Central memory CD4-positive, alpha-beta T cell (primary cell): ENCODE measurements at regions not wholly inside any gene's neighbourhood (a gene's known extent, or its start where the extent isn't known, plus 50 kb on each side); places are given as distances from the start of the nearest gene placed in this dataset.
"Not testable (repeated sequence)": the region's sequence is repeated elsewhere in the genome, so short reads cannot be mapped to it uniquely, and the experiment has no call there.

Experiments
- DNase-seq: peaks from one replicate; pipeline ENCODE4 v3.0.0; 2022

- DNase-seq: no peak
Observed at GRCh38 chr14:105739331-105740102, 213.1 kb downstream of the TMEM121 start.

GRCh38 chr14:105740272-105740671 is 213.9 kb downstream of the TMEM121 start:
- not testable (repeated sequence) for DNase-seq

GRCh38 chr14:105740961-105741360 is 214.6 kb downstream of the TMEM121 start:
- DNase-seq: not testable (repeated sequence)

- peak; percentile 2 for DNase-seq
Observed at GRCh38 chr14:105741707-105742530, 215.5 kb downstream of the TMEM121 start.

- DNase-seq: peak; percentile 12
Observed at GRCh38 chr14:105742531-105742848, 216.1 kb downstream of the TMEM121 start.

GRCh38 chr14:105742904-105743701 is 216.7 kb downstream of the TMEM121 start:
- peak; percentile 4 for DNase-seq

- not testable (repeated sequence) for DNase-seq
Observed at GRCh38 chr14:105744213-105744787, 217.9 kb downstream of the TMEM121 start.

- DNase-seq: no peak
Observed at GRCh38 chr14:105745433-105746123, 219.2 kb downstream of the TMEM121 start.

GRCh38 chr14:105746124-105746514 is 219.7 kb downstream of the TMEM121 start:
- DNase-seq: no peak

GRCh38 chr14:105746800-105747502 is 220.6 kb downstream of the TMEM121 start:
- DNase-seq: not testable (repeated sequence)

GRCh38 chr14:105747503-105748203 is 221.3 kb downstream of the TMEM121 start:
- not testable (repeated sequence) for DNase-seq

- DNase-seq: no peak
Observed at GRCh38 chr14:105748204-105748578, 221.8 kb downstream of the TMEM121 start.

GRCh38 chr14:105748710-105749109 is 222.3 kb downstream of the TMEM121 start:
- not testable (repeated sequence) for DNase-seq

- not testable (repeated sequence) for DNase-seq
Observed at GRCh38 chr14:105749870-105750541, 223.6 kb downstream of the TMEM121 start.

GRCh38 chr14:105751291-105751751 is 224.9 kb downstream of the TMEM121 start:
- DNase-seq: not testable (repeated sequence)

- DNase-seq: not testable (repeated sequence)
Observed at GRCh38 chr14:105752420-105752819, 226.0 kb downstream of the TMEM121 start.

GRCh38 chr14:105760691-105761344 is 234.4 kb downstream of the TMEM121 start:
- DNase-seq: no peak

GRCh38 chr14:105761345-105761740 is 235.0 kb downstream of the TMEM121 start:
- DNase-seq: not testable (repeated sequence)

GRCh38 chr14:105761842-105762241 is 235.5 kb downstream of the TMEM121 start:
- DNase-seq: no peak
